H1 (cell line): ENCODE measurements at regions not wholly inside any gene's neighbourhood (a gene's known extent, or its start where the extent isn't known, plus 50 kb on each side); places are given as distances from the start of the nearest gene placed in this dataset.

ENCODE experiments used
- BACH1 ChIP-seq: IDR thresholded peaks from 2 replicates; pipeline ENCODE4 v1.6.1; 2012; ENCODE audit warnings: low read length, improper control_type of control experiment
- CBX5 ChIP-seq: fragments of 300-800, 300-1000 bp; sonication (generic); IDR thresholded peaks from 2 replicates; pipeline ENCODE4 v1.7.1; 2016; ENCODE audit warnings: antibody characterized with exemption, low read length, low read depth
- NANOG ChIP-seq: IDR thresholded peaks from 2 replicates; pipeline ENCODE4 v1.6.1; 2011; ENCODE audit warnings: low read length, low read depth, mild to moderate bottlenecking, inconsistent platforms; ENCODE audit not compliant: insufficient read depth, poor library complexity, severe bottlenecking
- POU5F1 ChIP-seq: IDR thresholded peaks from 2 replicates; pipeline ENCODE4 v1.6.1; 2011; ENCODE audit warnings: low read depth, mild to moderate bottlenecking, low read length, moderate library complexity
- RAD21 ChIP-seq, 2 experiments: IDR thresholded peaks in 1 of 2; conservative IDR thresholded peaks in 1 of 2; 2 replicates each; pipeline ENCODE4 v1.6.1; 2011; ENCODE audit warnings: low read depth in 2 of 2, low read length in 2 of 2, improper control_type of control experiment in 1 of 2, inconsistent platforms in 1 of 2, mild to moderate bottlenecking in 1 of 2, moderate library complexity in 1 of 2
- SIX5 ChIP-seq: IDR thresholded peaks from 2 replicates; pipeline ENCODE4 v1.6.1; 2011; ENCODE audit warnings: mild to moderate bottlenecking, low read depth, low read length
- TAF1 ChIP-seq: IDR thresholded peaks from 2 replicates; pipeline ENCODE4 v1.6.1; 2011; ENCODE audit warnings: mild to moderate bottlenecking, low read depth, low read length
- TF ChIP-seq, protein P1 (sequence below): fragments of 300-600 bp; sonication (generic); IDR thresholded peaks from 2 replicates; pipeline ENCODE4 v1.7.1; 2012; ENCODE audit warnings: low read length, moderate library complexity, mild to moderate bottlenecking, inconsistent platforms; ENCODE audit not compliant: insufficient replicate concordance

DNA sequence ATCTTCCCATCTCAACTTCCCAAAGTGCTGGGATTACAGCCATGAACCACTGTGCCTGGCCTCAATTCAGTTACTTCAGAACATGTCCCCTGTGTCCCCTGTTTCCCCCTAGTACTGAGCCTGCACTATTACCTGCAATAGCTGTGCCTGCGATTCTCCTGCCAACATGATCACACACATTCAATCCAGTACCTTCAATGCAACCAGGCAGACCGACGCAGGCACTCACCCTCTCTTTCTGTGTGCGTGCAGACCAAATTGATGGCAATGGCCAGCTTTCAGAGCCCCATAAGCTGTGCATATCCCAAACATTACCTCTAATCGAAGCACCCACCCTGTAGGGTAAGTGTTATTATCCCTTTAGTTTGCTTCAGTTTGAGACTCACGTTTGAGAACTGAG is 73.0 kb upstream of the EPHB3 start (continued):
- TF ChIP-seq, protein P1, sequence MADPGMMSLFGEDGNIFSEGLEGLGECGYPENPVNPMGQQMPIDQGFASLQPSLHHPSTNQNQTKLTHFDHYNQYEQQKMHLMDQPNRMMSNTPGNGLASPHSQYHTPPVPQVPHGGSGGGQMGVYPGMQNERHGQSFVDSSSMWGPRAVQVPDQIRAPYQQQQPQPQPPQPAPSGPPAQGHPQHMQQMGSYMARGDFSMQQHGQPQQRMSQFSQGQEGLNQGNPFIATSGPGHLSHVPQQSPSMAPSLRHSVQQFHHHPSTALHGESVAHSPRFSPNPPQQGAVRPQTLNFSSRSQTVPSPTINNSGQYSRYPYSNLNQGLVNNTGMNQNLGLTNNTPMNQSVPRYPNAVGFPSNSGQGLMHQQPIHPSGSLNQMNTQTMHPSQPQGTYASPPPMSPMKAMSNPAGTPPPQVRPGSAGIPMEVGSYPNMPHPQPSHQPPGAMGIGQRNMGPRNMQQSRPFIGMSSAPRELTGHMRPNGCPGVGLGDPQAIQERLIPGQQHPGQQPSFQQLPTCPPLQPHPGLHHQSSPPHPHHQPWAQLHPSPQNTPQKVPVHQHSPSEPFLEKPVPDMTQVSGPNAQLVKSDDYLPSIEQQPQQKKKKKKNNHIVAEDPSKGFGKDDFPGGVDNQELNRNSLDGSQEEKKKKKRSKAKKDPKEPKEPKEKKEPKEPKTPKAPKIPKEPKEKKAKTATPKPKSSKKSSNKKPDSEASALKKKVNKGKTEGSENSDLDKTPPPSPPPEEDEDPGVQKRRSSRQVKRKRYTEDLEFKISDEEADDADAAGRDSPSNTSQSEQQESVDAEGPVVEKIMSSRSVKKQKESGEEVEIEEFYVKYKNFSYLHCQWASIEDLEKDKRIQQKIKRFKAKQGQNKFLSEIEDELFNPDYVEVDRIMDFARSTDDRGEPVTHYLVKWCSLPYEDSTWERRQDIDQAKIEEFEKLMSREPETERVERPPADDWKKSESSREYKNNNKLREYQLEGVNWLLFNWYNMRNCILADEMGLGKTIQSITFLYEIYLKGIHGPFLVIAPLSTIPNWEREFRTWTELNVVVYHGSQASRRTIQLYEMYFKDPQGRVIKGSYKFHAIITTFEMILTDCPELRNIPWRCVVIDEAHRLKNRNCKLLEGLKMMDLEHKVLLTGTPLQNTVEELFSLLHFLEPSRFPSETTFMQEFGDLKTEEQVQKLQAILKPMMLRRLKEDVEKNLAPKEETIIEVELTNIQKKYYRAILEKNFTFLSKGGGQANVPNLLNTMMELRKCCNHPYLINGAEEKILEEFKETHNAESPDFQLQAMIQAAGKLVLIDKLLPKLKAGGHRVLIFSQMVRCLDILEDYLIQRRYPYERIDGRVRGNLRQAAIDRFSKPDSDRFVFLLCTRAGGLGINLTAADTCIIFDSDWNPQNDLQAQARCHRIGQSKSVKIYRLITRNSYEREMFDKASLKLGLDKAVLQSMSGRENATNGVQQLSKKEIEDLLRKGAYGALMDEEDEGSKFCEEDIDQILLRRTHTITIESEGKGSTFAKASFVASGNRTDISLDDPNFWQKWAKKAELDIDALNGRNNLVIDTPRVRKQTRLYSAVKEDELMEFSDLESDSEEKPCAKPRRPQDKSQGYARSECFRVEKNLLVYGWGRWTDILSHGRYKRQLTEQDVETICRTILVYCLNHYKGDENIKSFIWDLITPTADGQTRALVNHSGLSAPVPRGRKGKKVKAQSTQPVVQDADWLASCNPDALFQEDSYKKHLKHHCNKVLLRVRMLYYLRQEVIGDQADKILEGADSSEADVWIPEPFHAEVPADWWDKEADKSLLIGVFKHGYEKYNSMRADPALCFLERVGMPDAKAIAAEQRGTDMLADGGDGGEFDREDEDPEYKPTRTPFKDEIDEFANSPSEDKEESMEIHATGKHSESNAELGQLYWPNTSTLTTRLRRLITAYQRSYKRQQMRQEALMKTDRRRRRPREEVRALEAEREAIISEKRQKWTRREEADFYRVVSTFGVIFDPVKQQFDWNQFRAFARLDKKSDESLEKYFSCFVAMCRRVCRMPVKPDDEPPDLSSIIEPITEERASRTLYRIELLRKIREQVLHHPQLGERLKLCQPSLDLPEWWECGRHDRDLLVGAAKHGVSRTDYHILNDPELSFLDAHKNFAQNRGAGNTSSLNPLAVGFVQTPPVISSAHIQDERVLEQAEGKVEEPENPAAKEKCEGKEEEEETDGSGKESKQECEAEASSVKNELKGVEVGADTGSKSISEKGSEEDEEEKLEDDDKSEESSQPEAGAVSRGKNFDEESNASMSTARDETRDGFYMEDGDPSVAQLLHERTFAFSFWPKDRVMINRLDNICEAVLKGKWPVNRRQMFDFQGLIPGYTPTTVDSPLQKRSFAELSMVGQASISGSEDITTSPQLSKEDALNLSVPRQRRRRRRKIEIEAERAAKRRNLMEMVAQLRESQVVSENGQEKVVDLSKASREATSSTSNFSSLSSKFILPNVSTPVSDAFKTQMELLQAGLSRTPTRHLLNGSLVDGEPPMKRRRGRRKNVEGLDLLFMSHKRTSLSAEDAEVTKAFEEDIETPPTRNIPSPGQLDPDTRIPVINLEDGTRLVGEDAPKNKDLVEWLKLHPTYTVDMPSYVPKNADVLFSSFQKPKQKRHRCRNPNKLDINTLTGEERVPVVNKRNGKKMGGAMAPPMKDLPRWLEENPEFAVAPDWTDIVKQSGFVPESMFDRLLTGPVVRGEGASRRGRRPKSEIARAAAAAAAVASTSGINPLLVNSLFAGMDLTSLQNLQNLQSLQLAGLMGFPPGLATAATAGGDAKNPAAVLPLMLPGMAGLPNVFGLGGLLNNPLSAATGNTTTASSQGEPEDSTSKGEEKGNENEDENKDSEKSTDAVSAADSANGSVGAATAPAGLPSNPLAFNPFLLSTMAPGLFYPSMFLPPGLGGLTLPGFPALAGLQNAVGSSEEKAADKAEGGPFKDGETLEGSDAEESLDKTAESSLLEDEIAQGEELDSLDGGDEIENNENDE, result no peak
- TF ChIP-seq CBX5, result no peak
- TF ChIP-seq NANOG, result no peak
- TF ChIP-seq BACH1, result no peak
- no peak for TF ChIP-seq SIX5
- TF ChIP-seq POU5F1, result no peak
- TF ChIP-seq RAD21 (IDR thresholded peaks at IDR 0.05 in 1 of 2, conservative IDR thresholded peaks at IDR 0.05 in 1 of 2; ENCODE audit: low read depth in 2 of 2, low read length in 2 of 2), result no peak
- no peak for TF ChIP-seq TAF1
- TF ChIP-seq, all 59 proteins: peak for 0
